ENCODE measurements at regions not wholly inside any gene's neighbourhood (a gene's known extent, or its start where the extent isn't known, plus 50 kb on each side); places are given as distances from the start of the nearest gene placed in this dataset.

DNA sequence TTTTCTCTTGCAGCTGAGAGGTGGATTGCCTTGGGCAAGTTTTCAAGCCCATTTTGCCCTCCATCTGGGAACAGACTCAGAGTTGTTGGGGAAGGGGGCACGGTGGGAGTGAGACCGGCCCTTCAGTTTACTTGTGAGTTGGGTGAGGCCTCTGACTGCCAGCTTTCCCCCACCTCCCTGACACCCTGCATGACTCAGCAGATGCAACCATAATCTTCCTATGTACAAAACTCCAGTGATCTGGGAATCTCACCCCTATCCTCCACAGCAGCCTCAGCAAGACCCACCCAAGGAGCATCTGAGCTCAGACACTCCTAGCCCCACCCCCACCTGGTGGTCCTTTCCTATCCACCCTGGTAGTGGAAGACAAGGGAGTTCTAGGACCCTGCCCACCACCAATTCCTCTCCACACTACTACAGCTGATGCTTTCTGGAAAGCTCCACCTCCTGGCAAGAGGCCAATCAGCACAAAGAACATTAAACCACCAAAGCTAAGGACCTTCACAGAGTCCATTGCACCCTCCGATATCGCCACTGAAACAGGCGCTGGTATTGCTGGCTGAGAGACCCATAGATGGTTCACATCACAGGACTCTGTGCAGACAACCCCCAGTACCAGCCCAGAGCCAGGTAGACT is 99.4 kb upstream of the STK26 start:
- Mint-ChIP-seq H3K27ac (ENCODE audit: unreplicated experiment) (no peak overlapping the region), H3K9me3 (peaks cover 8% of the 10 kb centered on the region), H3K4me3 (no peak overlapping the region), H3K4me1 (no peaks in the 10 kb centered on the region), H3K27me3 (ENCODE audit: low read depth) (peaks cover 2% of the 10 kb centered on the region), H3K36me3 (ENCODE audit: low read depth) (no peaks in the 10 kb centered on the region)
- TF ChIP-seq, protein P1, sequence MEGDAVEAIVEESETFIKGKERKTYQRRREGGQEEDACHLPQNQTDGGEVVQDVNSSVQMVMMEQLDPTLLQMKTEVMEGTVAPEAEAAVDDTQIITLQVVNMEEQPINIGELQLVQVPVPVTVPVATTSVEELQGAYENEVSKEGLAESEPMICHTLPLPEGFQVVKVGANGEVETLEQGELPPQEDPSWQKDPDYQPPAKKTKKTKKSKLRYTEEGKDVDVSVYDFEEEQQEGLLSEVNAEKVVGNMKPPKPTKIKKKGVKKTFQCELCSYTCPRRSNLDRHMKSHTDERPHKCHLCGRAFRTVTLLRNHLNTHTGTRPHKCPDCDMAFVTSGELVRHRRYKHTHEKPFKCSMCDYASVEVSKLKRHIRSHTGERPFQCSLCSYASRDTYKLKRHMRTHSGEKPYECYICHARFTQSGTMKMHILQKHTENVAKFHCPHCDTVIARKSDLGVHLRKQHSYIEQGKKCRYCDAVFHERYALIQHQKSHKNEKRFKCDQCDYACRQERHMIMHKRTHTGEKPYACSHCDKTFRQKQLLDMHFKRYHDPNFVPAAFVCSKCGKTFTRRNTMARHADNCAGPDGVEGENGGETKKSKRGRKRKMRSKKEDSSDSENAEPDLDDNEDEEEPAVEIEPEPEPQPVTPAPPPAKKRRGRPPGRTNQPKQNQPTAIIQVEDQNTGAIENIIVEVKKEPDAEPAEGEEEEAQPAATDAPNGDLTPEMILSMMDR (conservative IDR thresholded peaks at IDR 0.05) = no peak
- DNase-seq (ENCODE audit: low read depth, low spot score) = no peak

DNA sequence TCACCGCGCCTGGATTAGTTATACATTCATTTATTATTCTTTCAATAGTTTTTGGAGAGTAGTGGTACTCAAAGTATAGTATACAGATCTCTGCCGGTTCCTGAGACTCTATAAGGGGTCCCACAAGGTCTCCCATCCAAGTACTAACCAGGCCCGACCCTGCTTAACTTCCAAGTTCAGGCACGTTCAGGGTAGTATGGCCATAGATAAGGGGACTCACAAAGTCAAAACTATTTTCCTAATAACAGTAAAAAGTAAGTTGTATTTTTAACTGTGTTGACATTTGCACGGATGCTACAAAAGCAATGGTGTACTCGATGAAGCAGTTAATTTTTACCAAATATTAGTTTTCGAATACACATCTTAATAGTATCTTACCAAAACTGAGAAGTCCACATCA is 84.4 kb upstream of the STK26 start:
- H3K9me3 Mint-ChIP-seq = no peaks in the 10 kb centered on the region
- TF ChIP-seq, protein P1 (conservative IDR thresholded peaks at IDR 0.05) = no peak
- H3K36me3 Mint-ChIP-seq (ENCODE audit: low read depth) = no peaks in the 10 kb centered on the region
- H3K27me3 Mint-ChIP-seq (ENCODE audit: low read depth) = no peaks in the 10 kb centered on the region
- no peak overlapping the region for H3K4me3 Mint-ChIP-seq
- H3K4me1 Mint-ChIP-seq = no peaks in the 10 kb centered on the region
- no peak overlapping the region for H3K27ac Mint-ChIP-seq (ENCODE audit: unreplicated experiment)
- DNase-seq (ENCODE audit: low read depth, low spot score) = no peak

DNA sequence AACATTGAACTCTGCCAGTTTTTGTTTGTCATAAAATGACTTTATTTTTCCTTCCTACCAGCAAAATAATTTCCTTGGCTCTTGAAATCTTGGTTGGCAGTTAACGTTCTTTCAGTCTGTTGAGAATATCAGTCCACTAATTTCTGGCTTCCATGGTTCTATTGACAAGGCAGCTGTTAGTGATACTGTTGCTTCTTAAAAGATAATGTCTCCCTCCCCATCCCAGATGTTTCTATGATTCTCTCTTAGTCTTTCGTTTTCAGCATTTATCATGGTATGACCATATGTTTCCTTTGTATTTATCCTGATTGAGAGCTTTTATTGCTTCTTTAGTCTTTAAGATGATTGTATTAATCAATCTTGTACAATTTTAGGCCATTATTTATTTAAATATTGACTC is 81.1 kb upstream of the STK26 start:
- no peak for DNase-seq (ENCODE audit: low read depth, low spot score)
- no peak overlapping the region for H3K4me3 Mint-ChIP-seq
- no peak overlapping the region for H3K27ac Mint-ChIP-seq (ENCODE audit: unreplicated experiment)
- no peaks in the 10 kb centered on the region for H3K27me3 Mint-ChIP-seq (ENCODE audit: low read depth)
- no peaks in the 10 kb centered on the region for H3K36me3 Mint-ChIP-seq (ENCODE audit: low read depth)
- H3K4me1 Mint-ChIP-seq = peaks cover 13% of the 10 kb centered on the region
- H3K9me3 Mint-ChIP-seq = no peaks in the 10 kb centered on the region
- TF ChIP-seq, protein P1 (conservative IDR thresholded peaks at IDR 0.05) = no peak

DNA sequence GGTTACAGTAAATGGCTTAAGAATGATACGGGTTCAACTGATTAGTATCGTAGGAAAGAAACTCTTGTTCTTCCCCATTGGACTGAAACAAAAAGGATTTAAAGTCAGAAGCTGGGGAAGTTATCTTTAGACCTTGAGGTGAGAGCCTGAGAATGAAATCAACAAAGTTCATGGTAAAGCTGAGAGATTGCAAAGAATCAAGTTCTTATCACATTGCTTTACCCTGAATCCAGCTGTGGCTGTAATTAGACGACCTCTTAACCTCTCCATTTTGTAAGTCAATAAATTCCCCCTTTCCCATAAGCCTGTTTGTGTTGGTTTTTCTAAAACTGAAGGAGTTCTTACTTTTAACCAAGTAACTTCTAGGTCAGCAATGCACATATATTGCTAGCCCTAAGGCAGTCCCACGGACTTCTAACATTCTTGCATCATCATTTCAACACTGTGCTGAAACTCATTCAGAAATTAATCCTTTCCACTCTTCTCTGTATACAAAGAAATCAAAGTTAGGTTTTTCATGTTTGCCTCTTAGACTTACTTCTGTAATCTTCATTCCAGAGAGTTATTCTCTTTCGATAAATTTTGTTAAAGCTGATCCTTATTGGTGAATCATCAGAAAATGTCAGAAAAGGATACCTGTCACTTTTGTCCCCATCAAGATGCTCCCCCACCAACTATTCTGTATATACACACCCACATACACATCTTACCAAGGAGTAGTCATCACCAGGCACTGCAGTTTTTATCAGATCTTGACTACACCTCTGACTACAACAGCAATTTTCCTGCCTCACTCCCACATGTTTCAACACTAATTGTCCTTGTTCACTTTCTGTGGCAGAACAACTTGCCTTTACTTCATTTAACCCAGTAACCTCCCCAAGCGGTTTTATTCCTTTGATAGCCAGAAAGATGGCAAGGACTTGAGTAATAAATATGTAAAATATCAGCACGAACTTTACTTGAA is 77.9 kb upstream of the STK26 start:
- TF ChIP-seq, protein P1 (conservative IDR thresholded peaks at IDR 0.05) = no peak

DNA sequence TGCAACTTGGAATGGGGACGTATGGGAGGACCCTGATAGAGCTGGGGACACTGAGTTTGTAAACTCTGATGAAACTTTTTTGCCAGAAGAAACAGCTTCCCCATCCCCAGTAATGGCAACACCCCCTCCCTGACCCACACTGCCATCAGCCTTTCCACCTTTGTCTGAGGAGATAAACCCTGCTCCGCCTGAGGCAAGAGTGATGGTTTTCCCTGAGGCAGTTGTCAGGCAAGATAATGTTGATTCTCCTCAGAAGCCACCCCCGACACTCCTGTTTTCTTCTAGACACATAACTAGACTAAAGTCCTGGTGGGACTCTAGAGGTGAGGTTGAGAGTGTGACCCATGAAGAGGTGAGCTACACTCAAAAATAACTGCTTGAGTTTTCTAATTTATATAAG is 71.9 kb upstream of the STK26 start:
- no peaks in the 10 kb centered on the region for H3K36me3 Mint-ChIP-seq (ENCODE audit: low read depth)
- peaks cover 9% of the 10 kb centered on the region for H3K4me1 Mint-ChIP-seq
- TF ChIP-seq, protein P1 (conservative IDR thresholded peaks at IDR 0.05) = no peak
- H3K4me3 Mint-ChIP-seq = no peak overlapping the region
- no peak overlapping the region for H3K27ac Mint-ChIP-seq (ENCODE audit: unreplicated experiment)
- no peaks in the 10 kb centered on the region for H3K27me3 Mint-ChIP-seq (ENCODE audit: low read depth)
- no peak for DNase-seq (ENCODE audit: low read depth, low spot score)
- peaks cover 10% of the 10 kb centered on the region for H3K9me3 Mint-ChIP-seq

More for the DNA sequence above, 77.9 kb upstream of the STK26 start:
- DNase-seq (ENCODE audit: low read depth, low spot score) = no peak
- H3K36me3 Mint-ChIP-seq (ENCODE audit: low read depth) = no peaks in the 10 kb centered on the region
- no peak overlapping the region for H3K4me3 Mint-ChIP-seq
- peaks cover 3% of the 10 kb centered on the region for H3K9me3 Mint-ChIP-seq
- no peaks in the 10 kb centered on the region for H3K27me3 Mint-ChIP-seq (ENCODE audit: low read depth)
- peaks cover 13% of the 10 kb centered on the region for H3K4me1 Mint-ChIP-seq
- H3K27ac Mint-ChIP-seq (ENCODE audit: unreplicated experiment) = no peak overlapping the region

All from neural crest cell (in vitro differentiated cells).